ENCODE measurements at regions not wholly inside any gene's neighbourhood (a gene's known extent, or its start where the extent isn't known, plus 50 kb on each side); places are given as distances from the start of the nearest gene placed in this dataset.

DNA sequence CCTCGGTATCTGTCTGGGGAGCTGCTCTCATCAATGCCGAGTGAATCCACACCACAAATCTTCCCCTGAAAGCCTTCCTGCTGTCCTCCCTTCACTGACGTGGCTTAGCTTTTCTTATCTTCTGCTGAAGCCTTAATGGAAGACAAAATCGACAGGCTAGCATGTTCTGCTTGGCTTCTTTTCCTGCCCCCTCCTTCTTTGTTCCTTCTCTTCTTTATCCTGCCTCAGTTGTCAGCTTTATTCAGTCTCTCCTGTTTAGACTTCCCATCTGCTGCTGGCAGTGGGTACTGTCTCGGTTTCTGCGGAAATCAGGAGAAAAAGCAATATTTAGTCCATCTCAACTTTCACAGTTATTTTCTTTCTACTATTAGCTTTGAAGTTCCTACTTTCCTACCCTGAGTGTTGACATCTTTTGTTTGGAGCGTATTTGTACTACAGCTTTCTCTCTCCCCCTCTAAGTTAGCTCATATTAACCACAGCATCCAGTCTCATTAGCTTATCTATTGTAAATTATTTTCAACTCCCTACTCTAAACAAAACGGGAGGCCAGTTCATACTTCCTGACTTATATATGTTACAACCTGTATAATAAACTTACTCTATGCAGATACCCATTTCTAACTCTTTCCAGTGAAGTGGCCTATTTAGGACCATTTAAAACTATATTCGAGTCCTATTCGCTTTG, 226.0 kb downstream of the DACT1 start:
- no peak for TF ChIP-seq TAF1 (IDR thresholded peaks at IDR 0.05; ENCODE audit: borderline replicate concordance, low read depth, low read length)
- no peak for TF ChIP-seq POLR2AphosphoS5 (IDR thresholded peaks at IDR 0.05; ENCODE audit: low read depth, low read length)
- TF ChIP-seq POLR2A (IDR thresholded peaks at IDR 0.05; ENCODE audit: low read depth, low read length) = no peak
- FAIRE-seq = no peak

DNA sequence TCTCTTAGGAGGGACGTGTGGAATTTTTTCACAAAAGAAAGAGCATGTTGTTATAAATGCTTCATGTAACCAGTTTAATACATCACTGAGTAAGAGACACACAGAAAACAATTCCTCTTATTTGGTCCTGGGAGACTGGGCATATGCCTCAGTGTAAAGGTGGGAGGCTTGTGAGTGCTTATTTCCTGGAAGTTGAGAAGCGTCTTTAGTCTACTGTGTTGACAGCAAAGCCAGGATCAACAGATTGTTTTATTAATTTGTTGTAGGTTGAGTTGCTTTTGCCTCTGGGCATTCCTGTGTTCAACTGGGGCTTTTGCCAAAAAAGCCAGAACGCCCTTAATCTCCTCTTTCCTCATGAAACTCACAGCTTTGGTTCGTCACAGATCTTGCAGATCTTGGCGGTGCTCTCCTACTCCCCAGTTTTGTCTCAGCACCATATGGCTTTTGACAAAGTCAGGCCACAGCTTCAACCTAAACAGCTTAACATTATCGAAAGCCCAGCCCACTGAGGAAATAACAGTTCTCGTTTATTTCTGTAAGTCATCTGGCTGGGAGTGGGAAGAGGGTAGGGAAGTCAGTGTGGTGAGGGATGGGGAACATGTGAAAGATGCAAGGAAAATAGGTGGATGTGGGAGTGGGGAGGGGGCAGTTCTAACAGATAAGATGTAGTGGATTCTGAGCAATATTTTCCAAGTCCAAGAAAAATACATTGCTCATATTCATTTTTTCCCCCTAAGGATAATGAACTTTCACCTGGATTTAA, 227.2 kb downstream of the DACT1 start:
- DNase-seq (ENCODE audit: insufficient read length) (no peak), FAIRE-seq (no peak)
- TF ChIP-seq POLR2AphosphoS5 (IDR thresholded peaks at IDR 0.05; ENCODE audit: low read depth, low read length) (no peak), TAF1 (IDR thresholded peaks at IDR 0.05; ENCODE audit: borderline replicate concordance, low read depth, low read length) (no peak), POLR2A (IDR thresholded peaks at IDR 0.05; ENCODE audit: low read depth, low read length) (no peak)

More for the DNA sequence above, 226.0 kb downstream of the DACT1 start:
- no peak for DNase-seq (ENCODE audit: insufficient read length)

DNA sequence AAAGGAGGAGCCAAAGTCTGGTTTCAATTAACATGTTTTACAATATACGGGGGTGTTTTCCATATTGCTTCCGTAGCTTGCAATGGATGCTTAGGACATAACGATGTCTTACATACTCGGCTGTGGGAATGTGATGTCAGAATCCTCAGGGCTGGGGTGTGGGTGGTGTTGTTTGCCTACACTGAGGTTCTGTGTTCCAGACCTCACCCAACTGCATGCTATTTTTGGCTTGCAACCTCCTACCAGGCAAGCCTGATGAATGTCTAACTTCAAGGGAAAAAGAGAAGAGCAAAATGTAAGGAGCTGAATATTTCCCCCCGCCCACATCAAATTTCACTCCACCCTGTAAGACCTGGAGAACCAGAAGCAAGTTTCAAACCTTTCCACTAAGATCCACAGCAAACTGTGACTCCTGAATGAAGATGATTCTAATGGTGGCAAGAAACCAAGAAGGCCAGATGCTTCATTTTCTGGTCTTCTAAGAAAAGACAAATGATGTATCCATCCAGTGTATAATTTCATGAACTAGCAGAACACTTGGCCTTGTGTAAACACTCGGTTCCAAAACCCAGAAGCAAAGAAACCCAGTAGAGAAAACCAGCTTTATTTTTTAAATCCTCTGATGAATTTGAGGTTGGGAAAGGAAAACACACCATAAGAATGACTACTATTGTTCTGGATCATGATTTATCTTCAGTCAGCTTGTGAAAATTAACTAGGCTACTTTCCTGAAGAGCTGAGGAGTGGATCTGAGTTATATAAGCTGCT, 227.9 kb downstream of the DACT1 start:
- no peak for FAIRE-seq
- DNase-seq (ENCODE audit: insufficient read length) = no peak
- TF ChIP-seq POLR2A (IDR thresholded peaks at IDR 0.05; ENCODE audit: low read depth, low read length) (no peak), TAF1 (IDR thresholded peaks at IDR 0.05; ENCODE audit: borderline replicate concordance, low read depth, low read length) (no peak), POLR2AphosphoS5 (IDR thresholded peaks at IDR 0.05; ENCODE audit: low read depth, low read length) (no peak)

DNA sequence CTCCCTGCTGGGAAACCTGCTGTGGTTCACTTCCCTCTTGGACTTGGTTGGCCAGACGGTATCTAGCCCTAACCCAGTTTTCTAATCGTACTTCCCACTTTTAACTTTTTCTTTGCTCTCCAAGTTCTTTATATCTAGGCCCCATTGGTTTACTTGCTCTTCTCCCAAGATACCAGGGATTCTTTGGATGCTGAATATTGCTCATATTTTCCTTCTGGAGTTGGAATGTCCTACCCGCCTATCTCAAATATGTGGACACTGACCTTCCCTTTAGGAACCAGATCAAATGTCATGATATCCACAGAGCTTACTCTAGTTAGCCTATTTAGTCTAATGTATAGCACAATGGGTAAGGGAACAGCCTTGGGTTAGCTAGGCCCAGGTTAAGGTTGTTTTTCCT, 228.6 kb downstream of the DACT1 start:
- no peak for DNase-seq (ENCODE audit: insufficient read length)
- no peak for FAIRE-seq
- TF ChIP-seq TAF1 (IDR thresholded peaks at IDR 0.05; ENCODE audit: borderline replicate concordance, low read depth, low read length) = no peak
- TF ChIP-seq POLR2A (IDR thresholded peaks at IDR 0.05; ENCODE audit: low read depth, low read length) = no peak
- TF ChIP-seq POLR2AphosphoS5 (IDR thresholded peaks at IDR 0.05; ENCODE audit: low read depth, low read length) = no peak

DNA sequence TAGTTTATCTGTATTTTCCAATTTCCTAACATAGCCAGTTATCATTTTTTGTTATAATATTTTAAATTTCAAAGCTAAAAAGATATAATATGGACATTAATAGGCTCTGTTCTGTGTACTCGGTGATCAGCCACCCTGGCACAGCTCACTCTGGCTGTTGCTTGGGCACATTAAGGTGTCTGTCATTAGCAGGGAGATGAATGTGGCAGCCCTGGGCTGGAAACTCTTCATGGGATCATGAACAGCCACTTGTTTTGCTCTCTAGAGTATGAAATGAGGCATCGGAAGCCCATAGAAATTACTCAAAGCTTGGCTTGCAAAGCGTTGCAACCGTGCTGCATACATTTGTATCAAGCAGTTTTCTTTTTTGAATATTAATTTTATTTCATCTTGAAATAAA, 233.2 kb downstream of the DACT1 start:
- TF ChIP-seq TAF1 (IDR thresholded peaks at IDR 0.05; ENCODE audit: borderline replicate concordance, low read depth, low read length) (no peak), POLR2AphosphoS5 (IDR thresholded peaks at IDR 0.05; ENCODE audit: low read depth, low read length) (no peak), POLR2A (IDR thresholded peaks at IDR 0.05; ENCODE audit: low read depth, low read length) (no peak)

DNA sequence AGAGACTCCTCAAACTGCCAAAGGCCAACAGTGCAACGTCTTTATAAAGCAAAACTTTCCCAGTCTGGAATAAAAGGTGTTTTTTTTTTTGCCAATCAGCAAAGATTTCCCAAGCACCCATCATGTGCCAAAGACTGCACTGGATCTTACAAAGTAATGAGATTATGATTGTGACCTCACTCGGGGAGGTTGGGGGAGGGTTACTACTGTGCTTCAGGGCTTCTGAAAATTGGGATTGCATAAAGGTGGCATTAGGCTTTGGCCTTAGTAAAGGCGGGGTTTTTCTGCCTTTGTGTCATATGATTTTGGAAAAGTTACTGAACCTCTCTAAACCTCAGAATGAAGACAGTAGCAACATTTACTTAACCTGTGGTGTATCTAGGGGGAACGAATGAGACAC, 233.8 kb downstream of the DACT1 start:
- TF ChIP-seq POLR2AphosphoS5 (IDR thresholded peaks at IDR 0.05; ENCODE audit: low read depth, low read length) = no peak
- TF ChIP-seq POLR2A (IDR thresholded peaks at IDR 0.05; ENCODE audit: low read depth, low read length) = no peak
- TF ChIP-seq TAF1 (IDR thresholded peaks at IDR 0.05; ENCODE audit: borderline replicate concordance, low read depth, low read length) = no peak
- no peak for DNase-seq (ENCODE audit: insufficient read length)
- FAIRE-seq = no peak

More for the DNA sequence above, 233.2 kb downstream of the DACT1 start:
- DNase-seq (ENCODE audit: insufficient read length) = no peak
- no peak for FAIRE-seq

DNA sequence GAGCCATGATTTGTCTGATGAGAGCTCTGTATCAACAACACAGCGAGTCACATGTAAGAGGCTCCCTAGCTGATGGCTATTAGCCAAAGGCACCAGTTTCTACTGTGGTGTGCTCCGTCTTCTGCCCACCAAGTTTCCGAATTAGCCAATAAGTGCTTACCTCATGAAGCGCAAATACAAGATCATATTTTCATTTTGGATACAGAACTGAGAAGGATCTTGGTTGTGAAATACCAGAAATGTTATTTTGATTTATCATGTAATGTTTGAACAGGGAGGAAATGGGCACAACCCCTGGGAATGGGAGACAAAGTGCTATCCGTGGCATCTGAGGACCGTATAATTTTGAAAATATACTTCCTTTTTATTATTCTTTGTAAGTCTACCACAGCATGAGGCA, 234.3 kb downstream of the DACT1 start:
- FAIRE-seq = no peak
- no peak for TF ChIP-seq POLR2A (IDR thresholded peaks at IDR 0.05; ENCODE audit: low read depth, low read length)
- no peak for TF ChIP-seq POLR2AphosphoS5 (IDR thresholded peaks at IDR 0.05; ENCODE audit: low read depth, low read length)
- no peak for TF ChIP-seq TAF1 (IDR thresholded peaks at IDR 0.05; ENCODE audit: borderline replicate concordance, low read depth, low read length)

DNA sequence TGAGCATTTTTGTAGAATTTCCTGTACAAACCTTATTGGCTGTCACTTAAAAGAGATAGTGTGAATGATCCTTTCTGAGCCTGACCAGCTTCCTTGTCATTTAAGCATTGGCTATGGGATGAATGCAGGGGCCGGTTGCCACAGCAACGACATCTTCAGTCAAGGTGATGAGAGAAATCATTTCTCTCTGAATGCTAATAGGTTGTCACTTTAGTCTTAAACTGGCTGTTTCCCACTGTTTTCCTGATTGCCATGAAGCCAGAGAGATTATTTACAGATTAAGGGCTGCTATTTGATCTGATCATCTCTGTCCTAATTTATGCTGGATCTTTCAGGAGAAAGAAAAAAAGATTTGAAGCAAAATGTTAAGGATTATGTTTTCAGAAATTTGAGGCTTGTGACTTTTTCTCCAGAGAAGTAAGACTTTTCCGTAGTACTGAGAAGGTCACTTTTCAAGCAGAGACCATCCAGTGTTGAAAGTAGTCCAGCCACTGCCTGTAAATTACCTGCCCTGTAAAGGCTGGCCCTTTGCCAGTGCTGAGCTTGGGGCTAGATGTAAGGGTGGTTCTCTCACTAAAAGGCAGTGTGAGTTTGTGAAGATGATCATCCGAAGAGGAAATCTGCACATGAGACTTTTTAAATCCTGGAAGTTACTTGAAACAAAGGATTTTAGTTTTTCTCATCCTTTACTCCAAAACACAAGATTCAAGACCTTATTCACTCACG, 235.6 kb downstream of the DACT1 start:
- DNase-seq (ENCODE audit: insufficient read length) (no peak), FAIRE-seq (no peak)
- TF ChIP-seq TAF1 (IDR thresholded peaks at IDR 0.05; ENCODE audit: borderline replicate concordance, low read depth, low read length) (no peak), POLR2AphosphoS5 (IDR thresholded peaks at IDR 0.05; ENCODE audit: low read depth, low read length) (no peak), POLR2A (IDR thresholded peaks at IDR 0.05; ENCODE audit: low read depth, low read length) (no peak)

More for the DNA sequence above, 234.3 kb downstream of the DACT1 start:
- no peak for DNase-seq (ENCODE audit: insufficient read length)

DNA sequence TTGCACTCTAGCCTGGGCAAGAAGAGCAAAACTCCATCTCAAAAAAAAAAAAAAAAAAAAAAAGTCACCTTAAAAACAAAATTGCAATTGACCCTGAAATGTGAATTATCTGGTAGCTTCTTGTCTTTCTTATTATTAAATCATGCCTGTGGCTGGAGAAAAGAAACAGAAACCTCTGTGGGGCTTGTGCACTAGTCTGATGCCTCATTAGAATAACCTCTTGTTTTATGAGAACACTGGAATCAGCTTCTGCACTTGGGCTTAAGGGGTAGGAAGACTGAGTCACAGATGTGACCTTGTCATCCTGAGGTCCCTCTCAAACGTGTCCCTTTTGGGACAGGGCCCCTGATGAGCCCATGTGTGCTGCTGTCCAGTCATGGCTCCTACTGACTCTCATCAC, 237.9 kb downstream of the DACT1 start:
- FAIRE-seq = no peak

DNA sequence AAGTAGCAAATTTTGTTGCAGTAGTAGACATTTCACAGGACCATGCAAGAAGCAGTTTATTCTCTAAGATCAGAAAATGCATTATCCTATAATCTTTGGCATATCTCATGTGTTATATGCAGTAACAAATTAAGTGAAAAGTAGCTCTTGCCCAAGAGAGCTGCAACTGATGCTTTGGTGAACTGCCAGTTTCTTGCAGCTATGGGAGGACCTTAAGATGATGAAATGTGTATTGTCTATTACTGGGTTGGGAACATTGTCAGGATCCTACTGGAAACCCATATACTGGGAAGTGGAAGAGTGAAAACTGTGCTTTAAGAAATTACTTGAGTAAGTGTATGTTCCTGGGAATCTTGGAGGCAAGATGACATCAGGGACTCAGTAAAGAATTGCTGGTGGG, 238.8 kb downstream of the DACT1 start:
- no peak for DNase-seq (ENCODE audit: insufficient read length)
- FAIRE-seq = no peak
- TF ChIP-seq POLR2AphosphoS5 (IDR thresholded peaks at IDR 0.05; ENCODE audit: low read depth, low read length) (no peak), TAF1 (IDR thresholded peaks at IDR 0.05; ENCODE audit: borderline replicate concordance, low read depth, low read length) (no peak)

More for the DNA sequence above, 237.9 kb downstream of the DACT1 start:
- TF ChIP-seq POLR2AphosphoS5 (IDR thresholded peaks at IDR 0.05; ENCODE audit: low read depth, low read length) (no peak), POLR2A (IDR thresholded peaks at IDR 0.05; ENCODE audit: low read depth, low read length) (no peak), TAF1 (IDR thresholded peaks at IDR 0.05; ENCODE audit: borderline replicate concordance, low read depth, low read length) (no peak)
- DNase-seq (ENCODE audit: insufficient read length) = no peak
